A549 (cell line): ENCODE measurements at regions not wholly inside any gene's neighbourhood (a gene's known extent, or its start where the extent isn't known, plus 50 kb on each side); places are given as distances from the start of the nearest gene placed in this dataset.

ENCODE experiments used
- ATAC-seq, 2 experiments: fragments of 200-7000 bp in 1 of 2; fragments of >200 bp in 1 of 2; cut with Nextera tagmentation in 1 of 2; cut with Tn5 transposase in 1 of 2; 3 replicates each; pipeline versions ENCODE4 v1.8.0 to v1.9.1; 2018 to 2020; ENCODE audit warnings: mild to moderate bottlenecking in 1 of 2, moderate library complexity in 1 of 2
- CTCF ChIA-PET: fragments of 300-600 bp; sonication (Branson Sonifier 250); formaldehyde crosslinking; extraction: SDS; loops from one replicate; lab custom pipeline; 2021; ENCODE audit warnings: antibody characterized with exemption, inconsistent platforms; lab: Yijun Ruan, JAX
- POLR2A ChIA-PET: fragments of 350-600 bp; formaldehyde crosslinking; extraction: SDS; loops from one replicate; lab custom pipeline; 2021; ENCODE audit warnings: antibody characterized with exemption, inconsistent platforms; lab: Yijun Ruan, JAX
- DNase-seq, 2 experiments: peaks; one replicate each; pipeline versions ENCODE4 v3.0.0 to v3.0.0-alpha.2; 2011 to 2016; ENCODE audit warnings: low read depth in 1 of 2, low spot score in 1 of 2
- FAIRE-seq: peaks from 2 replicates; lab custom pipeline; 2011; peaks lifted over from hg19 to GRCh38; lab: Jason Lieb, UNC
- H3K27ac ChIP-seq, 2 experiments: fragments of >200 bp; sonication (Bioruptor Twin); formaldehyde crosslinking; 3 replicates each; pipeline ENCODE4 v1.5.1; 2016 to 2017
- H3K4me1 ChIP-seq: fragments of >200 bp; sonication (Bioruptor Twin); formaldehyde crosslinking; 3 replicates; pipeline ENCODE4 v1.6.1; 2016
- H3K4me2 ChIP-seq: fragments of >200 bp; sonication (Bioruptor Twin); formaldehyde crosslinking; 3 replicates; pipeline ENCODE4 v1.6.1; 2016
- H3K4me3 ChIP-seq: fragments of >200 bp; sonication (Bioruptor Twin); formaldehyde crosslinking; 3 replicates; pipeline ENCODE4 v1.5.1; 2016
- H3K9me3 ChIP-seq: fragments of >200 bp; sonication (Bioruptor Twin); formaldehyde crosslinking; 3 replicates; pipeline ENCODE4 v1.6.1; 2016
- CBX2 ChIP-seq: fragments of 200-600 bp; sonication (generic); IDR thresholded peaks from 2 replicates; pipeline ENCODE4 v1.6.1; 2016; ENCODE audit warnings: low read depth, mild to moderate bottlenecking, borderline replicate concordance
- CBX8 ChIP-seq: fragments of 200-600 bp; sonication (generic); IDR thresholded peaks from 2 replicates; pipeline ENCODE4 v1.6.1; 2016
- EHF ChIP-seq: fragments of 250-450 bp; sonication (Bioruptor Pico); IDR thresholded peaks from 2 replicates; pipeline ENCODE4 v1.5.0; 2020; ENCODE audit warnings: mild to moderate bottlenecking
- GATA3 ChIP-seq: IDR thresholded peaks from 2 replicates; pipeline ENCODE4 v1.6.1; 2012; ENCODE audit warnings: borderline replicate concordance
- HMGXB4 ChIP-seq: fragments of 250-450 bp; sonication (Bioruptor Pico); IDR thresholded peaks from 2 replicates; pipeline ENCODE4 v1.5.0; 2021; ENCODE audit warnings: mild to moderate bottlenecking, moderate library complexity, borderline replicate concordance
- KDM1A ChIP-seq: fragments of 200-600 bp; sonication (generic); IDR thresholded peaks from 2 replicates; pipeline ENCODE4 v1.6.1; 2016; ENCODE audit warnings: low read depth, mild to moderate bottlenecking
- MAFK ChIP-seq: fragments of 450-650 bp; IDR thresholded peaks from 2 replicates; pipeline ENCODE4 v1.6.1; 2014; ENCODE audit not compliant: partially characterized antibody
- MAZ ChIP-seq: fragments of 150-350 bp; IDR thresholded peaks from 2 replicates; pipeline ENCODE4 v1.6.1; 2014; ENCODE audit warnings: antibody characterized with exemption, low read depth, low read length, borderline replicate concordance
- MYC ChIP-seq: IDR thresholded peaks from 2 replicates; pipeline ENCODE4 v1.6.1; 2012; ENCODE audit warnings: mild to moderate bottlenecking, inconsistent platforms, low read length, improper control_type of control experiment, borderline replicate concordance
- NPAS2 ChIP-seq: fragments of 250-450 bp; sonication (Bioruptor Pico); IDR thresholded peaks from 2 replicates; pipeline ENCODE4 v1.8.0; 2022; ENCODE audit warnings: mild to moderate bottlenecking, moderate library complexity, borderline replicate concordance
- POLR2AphosphoS2 ChIP-seq: conservative IDR thresholded peaks from 2 replicates; pipeline ENCODE4 v1.6.1; 2012; ENCODE audit warnings: low read length, improper control_type of control experiment, inconsistent platforms
- RFX5 ChIP-seq: fragments of 450-650 bp; IDR thresholded peaks from 2 replicates; pipeline ENCODE4 v1.7.1; 2014; ENCODE audit warnings: antibody characterized with exemption, mild to moderate bottlenecking, moderate library complexity
- RNF2 ChIP-seq: fragments of 200-600 bp; sonication (generic); IDR thresholded peaks from 2 replicates; pipeline ENCODE4 v1.6.1; 2016; ENCODE audit warnings: low read depth, mild to moderate bottlenecking, antibody characterized with exemption, moderate library complexity, borderline replicate concordance
- TFCP2L1 ChIP-seq: fragments of 250-450 bp; sonication (Bioruptor Pico); IDR thresholded peaks from 2 replicates; pipeline ENCODE4 v1.5.0; 2021; ENCODE audit warnings: mild to moderate bottlenecking
- TP53 ChIP-seq: fragments of 250-450 bp; sonication (Bioruptor Pico); IDR thresholded peaks from 2 replicates; pipeline ENCODE4 v1.5.0; 2021; ENCODE audit warnings: mild to moderate bottlenecking, moderate library complexity
- ZC3H11A ChIP-seq: fragments of 450-650 bp; IDR thresholded peaks from 2 replicates; pipeline ENCODE4 v1.6.1; 2014; ENCODE audit warnings: antibody characterized with exemption, mild to moderate bottlenecking
- WGBS: methylation state at CpG from one replicate; pipeline ENCODE4 v1.1.6; 2017; ENCODE audit errors: missing lambda C conversion rate; 5-methylcytosine and 5-hydroxymethylcytosine counted together
- TF ChIP-seq, protein P1 (sequence below): fragments of 150-350 bp; IDR thresholded peaks from 2 replicates; pipeline ENCODE4 v1.6.1; 2014; ENCODE audit warnings: low read depth, mild to moderate bottlenecking, low read length
- TF ChIP-seq, protein P2 (sequence below): fragments of 250-450 bp; sonication (Bioruptor Pico); IDR thresholded peaks from 2 replicates; pipeline ENCODE4 v1.5.0; 2020; ENCODE audit warnings: low read depth, mild to moderate bottlenecking, moderate library complexity

GRCh38 chr5:23253621-23254198 is 253.7 kb upstream of the PRDM9 start:
- WGBS: 36% methylated on average over 1 of the region's 1 CpG
- POLR2A ChIA-PET: no interaction called here
- ATAC-seq (no peak), FAIRE-seq (no peak), DNase-seq (no peak)
- Histone ChIP-seq H3K9me3 (no peaks in the 10 kb centered on the region), H3K27ac (no peak overlapping the region), H3K4me2 (no peak overlapping the region), H3K4me1 (no peaks in the 10 kb centered on the region), H3K4me3 (no peak overlapping the region)
- TF ChIP-seq EHF: no peak
- TF ChIP-seq, protein P1, sequence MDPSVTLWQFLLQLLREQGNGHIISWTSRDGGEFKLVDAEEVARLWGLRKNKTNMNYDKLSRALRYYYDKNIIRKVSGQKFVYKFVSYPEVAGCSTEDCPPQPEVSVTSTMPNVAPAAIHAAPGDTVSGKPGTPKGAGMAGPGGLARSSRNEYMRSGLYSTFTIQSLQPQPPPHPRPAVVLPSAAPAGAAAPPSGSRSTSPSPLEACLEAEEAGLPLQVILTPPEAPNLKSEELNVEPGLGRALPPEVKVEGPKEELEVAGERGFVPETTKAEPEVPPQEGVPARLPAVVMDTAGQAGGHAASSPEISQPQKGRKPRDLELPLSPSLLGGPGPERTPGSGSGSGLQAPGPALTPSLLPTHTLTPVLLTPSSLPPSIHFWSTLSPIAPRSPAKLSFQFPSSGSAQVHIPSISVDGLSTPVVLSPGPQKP: no peak
- CTCF ChIA-PET: interaction anchor here (0.6 kb wide), 1 partner anchor 87 kb away, joined by 4 read pairs; no protein-coding TSS in a partner anchor

- ATAC-seq (no peak), DNase-seq (no peak), FAIRE-seq (no peak)
- 31% methylated on average over 2 of the region's 2 CpGs for WGBS
- H3K4me3 ChIP-seq: no peak overlapping the region
- CTCF ChIA-PET: no interaction called here
- TF ChIP-seq POLR2AphosphoS2 (no peak), MAFK (peak; percentile 52), TP53 (CRISPR knock-in tag) (no peak)
- no peak overlapping the region for H3K27ac ChIP-seq
- H3K4me2 ChIP-seq: no peak overlapping the region
- POLR2A ChIA-PET: no interaction called here
- H3K9me3 ChIP-seq: no peaks in the 10 kb centered on the region
- no peaks in the 10 kb centered on the region for H3K4me1 ChIP-seq
Measured at GRCh38 chr5:23242891-23243290, 264.5 kb upstream of the PRDM9 start.

DNA sequence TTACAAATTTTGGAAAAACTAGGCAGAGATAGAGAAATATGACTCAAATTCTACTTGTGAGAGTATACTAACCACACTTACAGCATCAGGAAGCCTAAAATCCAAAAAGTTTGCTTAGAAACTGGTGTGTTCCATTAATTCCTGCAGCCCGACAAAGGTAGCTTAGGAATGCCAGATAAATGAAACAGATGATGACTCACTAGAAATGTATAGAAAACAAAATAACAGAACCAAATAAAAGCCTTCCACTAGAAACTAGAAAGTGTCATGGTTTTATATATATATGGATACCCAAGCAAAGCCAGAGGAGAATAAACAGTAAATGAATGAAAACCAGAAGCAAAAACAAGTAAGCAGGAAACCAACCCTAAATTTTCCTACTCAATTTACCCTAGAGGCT is 272.2 kb upstream of the PRDM9 start:
- no peak overlapping the region for H3K4me3 ChIP-seq
- no peak overlapping the region for H3K27ac ChIP-seq
- FAIRE-seq (no peak), ATAC-seq (no peak), DNase-seq (no peak)
- H3K9me3 ChIP-seq: no peaks in the 10 kb centered on the region
- H3K4me2 ChIP-seq: no peak overlapping the region
- WGBS: 3% methylated on average over 1 of the region's 1 CpG
- H3K4me1 ChIP-seq: no peaks in the 10 kb centered on the region
- ChIA-PET CTCF (no interaction called here), POLR2A (no interaction called here)
- no peak for TF ChIP-seq CBX2
- TF ChIP-seq NPAS2: no peak
- no peak for TF ChIP-seq MYC
- TF ChIP-seq HMGXB4 (CRISPR knock-in tag): no peak
- TF ChIP-seq ZC3H11A: no peak

- 49% methylated on average over 4 of the region's 4 CpGs for WGBS
- ATAC-seq (no peak), FAIRE-seq (no peak), DNase-seq (no peak)
- ChIA-PET CTCF (no interaction called here), POLR2A (no interaction called here)
- TF ChIP-seq MYC (no peak), GATA3 (no peak), CBX8 (no peak), RNF2 (no peak), RFX5 (no peak), POLR2AphosphoS2 (no peak), KDM1A (no peak), MAZ (no peak), TFCP2L1 (CRISPR knock-in tag) (no peak)
- TF ChIP-seq, protein P2, sequence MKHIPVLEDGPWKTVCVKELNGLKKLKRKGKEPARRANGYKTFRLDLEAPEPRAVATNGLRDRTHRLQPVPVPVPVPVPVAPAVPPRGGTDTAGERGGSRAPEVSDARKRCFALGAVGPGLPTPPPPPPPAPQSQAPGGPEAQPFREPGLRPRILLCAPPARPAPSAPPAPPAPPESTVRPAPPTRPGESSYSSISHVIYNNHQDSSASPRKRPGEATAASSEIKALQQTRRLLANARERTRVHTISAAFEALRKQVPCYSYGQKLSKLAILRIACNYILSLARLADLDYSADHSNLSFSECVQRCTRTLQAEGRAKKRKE (CRISPR knock-in tag): no peak
- Histone ChIP-seq H3K4me2 (no peak overlapping the region), H3K9me3 (no peaks in the 10 kb centered on the region), H3K4me3 (no peak overlapping the region), H3K27ac (no peak overlapping the region), H3K4me1 (no peaks in the 10 kb centered on the region)
Measured at GRCh38 chr5:23234197-23234596, 273.2 kb upstream of the PRDM9 start.
